Vagina (tissue), 2 donors: ENCODE measurements at regions not wholly inside any gene's neighbourhood (a gene's known extent, or its start where the extent isn't known, plus 50 kb on each side); places are given as distances from the start of the nearest gene placed in this dataset.

Experiments used
- CTCF ChIP-seq, 3 experiments: fragments of 450-650 bp in 2 of 3; fragments of 200-600 bp in 1 of 3; sonication (generic) in 1 of 3; IDR thresholded peaks; one replicate each; pipeline ENCODE4 v1.5.1; 2017 to 2019; ENCODE audit warnings: antibody characterized with exemption in 3 of 3, mild to moderate bottlenecking in 2 of 3, moderate library complexity in 2 of 3
- POLR2A ChIP-seq, 2 donors: fragments of 450-650 bp; IDR thresholded peaks; one replicate each; pipeline ENCODE4 v1.6.1; 2017; ENCODE audit warnings: antibody characterized with exemption in 2 of 2, mild to moderate bottlenecking in 2 of 2, moderate library complexity in 2 of 2

GRCh38 chr12:124625867-124626675, 58.7 kb upstream of the NCOR2 start:
- TF ChIP-seq CTCF (IDR thresholded peaks at IDR 0.05): no peak
- no peak for TF ChIP-seq POLR2A (IDR thresholded peaks at IDR 0.05)
